ENCODE measurements at regions not wholly inside any gene's neighbourhood (a gene's known extent, or its start where the extent isn't known, plus 50 kb on each side); places are given as distances from the start of the nearest gene placed in this dataset.
"Not testable (repeated sequence)": the region's sequence is repeated elsewhere in the genome, so short reads cannot be mapped to it uniquely, and the experiment has no call there.

DNA sequence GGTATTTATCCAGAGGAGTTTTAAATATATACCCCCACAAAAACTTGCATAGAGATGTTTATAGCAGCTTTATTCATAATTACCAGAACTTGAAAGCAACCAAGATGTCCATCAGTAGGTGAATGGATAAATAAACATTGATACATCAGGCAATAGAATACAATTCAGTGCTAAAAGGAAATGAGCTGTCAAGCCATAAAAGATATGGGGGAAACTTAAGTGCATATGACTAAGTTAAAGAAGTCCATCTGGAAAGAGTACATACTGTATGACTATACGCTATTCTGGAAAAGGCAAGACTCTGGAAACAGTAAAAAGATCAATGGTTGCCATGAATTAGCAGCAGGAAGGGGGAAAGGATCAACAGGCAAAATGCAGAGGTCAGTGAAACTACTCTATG lies 366.7 kb downstream of the HHIPL2 start:
- Histone ChIP-seq H3K14ac (ENCODE audit: low read length) (no peak overlapping the region), H3K27ac (ENCODE audit: low read depth, low read length) (no peak overlapping the region)

DNA sequence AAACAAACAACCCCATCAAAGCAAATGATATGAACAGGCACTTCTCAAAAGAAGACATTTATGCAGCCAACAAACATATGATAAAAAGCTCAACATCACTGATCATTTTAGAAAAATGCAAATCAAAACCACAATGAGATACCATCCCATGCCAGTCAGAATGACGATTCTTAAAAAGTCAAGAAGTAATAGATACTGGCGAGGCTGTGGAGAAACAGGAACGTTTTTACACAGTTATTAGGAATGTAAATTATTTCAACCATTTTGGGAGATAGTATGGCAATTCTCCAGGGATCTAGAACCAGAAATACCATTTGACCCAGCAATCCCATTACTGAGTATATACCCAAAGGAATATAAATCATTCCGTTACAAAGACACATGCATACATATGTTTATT lies 370.4 kb downstream of the HHIPL2 start:
- not testable (repeated sequence) for H2BK120ac ChIP-seq (ENCODE audit: insufficient read depth, low read length, poor library complexity); H3K4ac ChIP-seq (ENCODE audit: low read depth, low read length); H3K9me3 ChIP-seq (ENCODE audit: insufficient read depth, low read depth, low read length); H3K79me2 ChIP-seq (ENCODE audit: control insufficient read depth, insufficient read depth, low read length, poor library complexity); H2AK5ac ChIP-seq (ENCODE audit: low read length); H3K4me3 ChIP-seq (ENCODE audit: low read depth, low read length); H3K4me2 ChIP-seq (ENCODE audit: low read length); H4K8ac ChIP-seq (ENCODE audit: low read depth, low read length); H2BK12ac ChIP-seq (ENCODE audit: low read length); H4K12ac ChIP-seq (ENCODE audit: low read depth, low read length); H3K14ac ChIP-seq (ENCODE audit: low read length); H3K79me1 ChIP-seq (ENCODE audit: low read length); H2AFZ ChIP-seq (ENCODE audit: insufficient read depth, low read length, poor library complexity); H3K9ac ChIP-seq (ENCODE audit: low read length); H3K27ac ChIP-seq (ENCODE audit: low read depth, low read length); H3K4me1 ChIP-seq (ENCODE audit: control insufficient read depth in 1 of 2, insufficient read depth in 2 of 2, low read length in 2 of 2); H3K18ac ChIP-seq (ENCODE audit: low read length); H3K36me3 ChIP-seq (ENCODE audit: control insufficient read depth in 1 of 2, insufficient read depth in 2 of 2, low read length in 2 of 2); H2BK5ac ChIP-seq (ENCODE audit: low read depth, low read length, poor library complexity); H4K91ac ChIP-seq (ENCODE audit: low read depth, low read length); H3K23ac ChIP-seq (ENCODE audit: low read length); H3K27me3 ChIP-seq (ENCODE audit: insufficient read depth, low read length)
- peak in 1 of 2 donors; percentile 41 for DNase-seq
- no CpG with 5 or more reads among the region's 4 CpGs for whole genome bisulfite sequencing (ENCODE audit: extremely low coverage, insufficient coverage, insufficient read length)

More for the DNA sequence above, 366.7 kb downstream of the HHIPL2 start:
- Histone ChIP-seq H3K36me3 (ENCODE audit: control insufficient read depth in 1 of 2, insufficient read depth in 2 of 2, low read length in 2 of 2) (no peaks in the 10 kb centered on the region), H4K12ac (ENCODE audit: low read depth, low read length) (no peak overlapping the region), H2BK120ac (ENCODE audit: insufficient read depth, low read length, poor library complexity) (no peak overlapping the region), H3K79me2 (ENCODE audit: control insufficient read depth, insufficient read depth, low read length, poor library complexity) (no peaks in the 10 kb centered on the region), H3K4me3 (ENCODE audit: low read depth, low read length) (no peak overlapping the region), H4K91ac (ENCODE audit: low read depth, low read length) (no peak overlapping the region), H3K27me3 (ENCODE audit: insufficient read depth, low read length) (no peaks in the 10 kb centered on the region), H3K23ac (ENCODE audit: low read length) (no peak overlapping the region), H3K4me2 (ENCODE audit: low read length) (no peak overlapping the region), H3K4me1 (ENCODE audit: control insufficient read depth in 1 of 2, insufficient read depth in 2 of 2, low read length in 2 of 2) (no peaks in the 10 kb centered on the region), H3K4ac (ENCODE audit: low read depth, low read length) (no peak overlapping the region), H2AK5ac (ENCODE audit: low read length) (no peak overlapping the region), H3K18ac (ENCODE audit: low read length) (no peak overlapping the region), H3K9me3 (ENCODE audit: insufficient read depth, low read depth, low read length) (no peaks in the 10 kb centered on the region), H2BK5ac (ENCODE audit: low read depth, low read length, poor library complexity) (no peak overlapping the region), H3K9ac (ENCODE audit: low read length) (no peak overlapping the region), H4K8ac (ENCODE audit: low read depth, low read length) (no peak overlapping the region), H2AFZ (ENCODE audit: insufficient read depth, low read length, poor library complexity) (no peak overlapping the region), H3K79me1 (ENCODE audit: low read length) (no peaks in the 10 kb centered on the region), H2BK12ac (ENCODE audit: low read length) (no peak overlapping the region)
- no peak for DNase-seq
- no CpG with 5 or more reads among the region's 1 CpG for WGBS (ENCODE audit: extremely low coverage, insufficient coverage, insufficient read length)

DNA sequence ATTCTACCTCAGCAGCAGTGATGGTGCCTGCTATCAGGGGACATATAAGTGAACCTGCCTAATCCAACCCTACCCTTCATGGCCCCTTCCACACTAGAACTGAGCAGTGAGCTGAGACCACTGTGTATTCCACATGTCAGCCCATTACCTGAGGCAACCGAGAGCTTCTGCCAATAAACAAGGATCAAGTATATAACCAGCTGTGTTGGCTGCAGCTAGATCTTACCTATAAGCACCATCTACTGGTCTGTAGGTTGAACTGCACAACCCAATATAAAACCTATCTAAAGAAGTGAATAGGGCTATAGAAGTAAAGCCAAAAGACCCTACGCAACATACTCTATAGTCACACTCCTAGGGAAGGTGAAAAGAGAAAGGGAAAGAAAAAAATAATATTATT lies 376.9 kb downstream of the HHIPL2 start:
- Histone ChIP-seq H3K27ac (ENCODE audit: low read depth, low read length) (no peak overlapping the region), H4K8ac (ENCODE audit: low read depth, low read length) (no peak overlapping the region), H3K4me2 (ENCODE audit: low read length) (no peak overlapping the region), H3K4me3 (ENCODE audit: low read depth, low read length) (no peak overlapping the region), H3K79me2 (ENCODE audit: control insufficient read depth, insufficient read depth, low read length, poor library complexity) (no peaks in the 10 kb centered on the region), H3K79me1 (ENCODE audit: low read length) (no peaks in the 10 kb centered on the region), H4K91ac (ENCODE audit: low read depth, low read length) (no peak overlapping the region), H2BK5ac (ENCODE audit: low read depth, low read length, poor library complexity) (no peak overlapping the region), H2AFZ (ENCODE audit: insufficient read depth, low read length, poor library complexity) (no peak overlapping the region), H3K9ac (ENCODE audit: low read length) (no peak overlapping the region), H3K4ac (ENCODE audit: low read depth, low read length) (no peak overlapping the region), H3K18ac (ENCODE audit: low read length) (no peak overlapping the region), H2BK120ac (ENCODE audit: insufficient read depth, low read length, poor library complexity) (no peak overlapping the region), H3K14ac (ENCODE audit: low read length) (no peak overlapping the region), H3K9me3 (ENCODE audit: insufficient read depth, low read depth, low read length) (peaks cover 2% of the 10 kb centered on the region), H2BK12ac (ENCODE audit: low read length) (no peak overlapping the region), H2AK5ac (ENCODE audit: low read length) (no peak overlapping the region), H3K27me3 (ENCODE audit: insufficient read depth, low read length) (no peaks in the 10 kb centered on the region), H4K12ac (ENCODE audit: low read depth, low read length) (no peak overlapping the region), H3K36me3 (ENCODE audit: control insufficient read depth in 1 of 2, insufficient read depth in 2 of 2, low read length in 2 of 2) (no peaks in the 10 kb centered on the region), H3K4me1 (ENCODE audit: control insufficient read depth in 1 of 2, insufficient read depth in 2 of 2, low read length in 2 of 2) (no peaks in the 10 kb centered on the region), H3K23ac (ENCODE audit: low read length) (no peak overlapping the region)
- no CpG with 5 or more reads among the region's 2 CpGs for WGBS (ENCODE audit: extremely low coverage, insufficient coverage, insufficient read length)
- peak in 1 of 2 donors; percentile 58 for DNase-seq

DNA sequence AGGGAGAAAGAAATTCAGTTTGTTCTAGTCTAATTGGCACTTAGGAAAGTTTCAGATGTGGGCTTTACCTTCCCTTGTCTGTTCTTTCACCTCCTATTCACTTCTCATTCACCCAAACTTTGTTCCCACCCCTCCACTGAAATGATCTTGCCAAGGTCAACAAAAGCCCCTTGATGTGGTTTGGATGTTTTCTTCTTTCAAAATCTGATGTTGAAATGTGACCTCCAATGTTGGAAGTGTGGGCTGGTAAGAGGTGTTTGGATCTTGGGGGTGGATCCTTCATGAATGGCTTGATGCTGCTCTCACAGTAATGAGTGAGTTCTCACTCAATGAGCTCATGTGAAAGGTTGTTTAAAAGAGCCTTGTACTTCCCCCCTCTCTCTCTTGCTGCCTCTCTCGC lies 379.3 kb downstream of the HHIPL2 start:
- Histone ChIP-seq H2AFZ (ENCODE audit: insufficient read depth, low read length, poor library complexity) (no peak overlapping the region), H3K9me3 (ENCODE audit: insufficient read depth, low read depth, low read length) (peaks cover 2% of the 10 kb centered on the region), H3K14ac (ENCODE audit: low read length) (no peak overlapping the region), H2BK5ac (ENCODE audit: low read depth, low read length, poor library complexity) (no peak overlapping the region), H2AK5ac (ENCODE audit: low read length) (no peak overlapping the region), H2BK120ac (ENCODE audit: insufficient read depth, low read length, poor library complexity) (no peak overlapping the region), H3K4me1 (ENCODE audit: control insufficient read depth in 1 of 2, insufficient read depth in 2 of 2, low read length in 2 of 2) (no peaks in the 10 kb centered on the region), H2BK12ac (ENCODE audit: low read length) (no peak overlapping the region), H3K27me3 (ENCODE audit: insufficient read depth, low read length) (no peaks in the 10 kb centered on the region), H4K91ac (ENCODE audit: low read depth, low read length) (no peak overlapping the region), H3K9ac (ENCODE audit: low read length) (no peak overlapping the region), H4K12ac (ENCODE audit: low read depth, low read length) (no peak overlapping the region), H3K36me3 (ENCODE audit: control insufficient read depth in 1 of 2, insufficient read depth in 2 of 2, low read length in 2 of 2) (no peaks in the 10 kb centered on the region), H3K79me1 (ENCODE audit: low read length) (no peaks in the 10 kb centered on the region), H3K4me2 (ENCODE audit: low read length) (no peak overlapping the region), H3K23ac (ENCODE audit: low read length) (no peak overlapping the region), H3K4ac (ENCODE audit: low read depth, low read length) (no peak overlapping the region), H4K8ac (ENCODE audit: low read depth, low read length) (no peak overlapping the region), H3K27ac (ENCODE audit: low read depth, low read length) (no peak overlapping the region), H3K18ac (ENCODE audit: low read length) (no peak overlapping the region), H3K4me3 (ENCODE audit: low read depth, low read length) (no peak overlapping the region), H3K79me2 (ENCODE audit: control insufficient read depth, insufficient read depth, low read length, poor library complexity) (no peaks in the 10 kb centered on the region)
- no CpG with 5 or more reads among the region's 1 CpG for WGBS (ENCODE audit: extremely low coverage, insufficient coverage, insufficient read length)
- DNase-seq = no peak
